ENCODE measurements at regions not wholly inside any gene's neighbourhood (a gene's known extent, or its start where the extent isn't known, plus 50 kb on each side); places are given as distances from the start of the nearest gene placed in this dataset.

DNA sequence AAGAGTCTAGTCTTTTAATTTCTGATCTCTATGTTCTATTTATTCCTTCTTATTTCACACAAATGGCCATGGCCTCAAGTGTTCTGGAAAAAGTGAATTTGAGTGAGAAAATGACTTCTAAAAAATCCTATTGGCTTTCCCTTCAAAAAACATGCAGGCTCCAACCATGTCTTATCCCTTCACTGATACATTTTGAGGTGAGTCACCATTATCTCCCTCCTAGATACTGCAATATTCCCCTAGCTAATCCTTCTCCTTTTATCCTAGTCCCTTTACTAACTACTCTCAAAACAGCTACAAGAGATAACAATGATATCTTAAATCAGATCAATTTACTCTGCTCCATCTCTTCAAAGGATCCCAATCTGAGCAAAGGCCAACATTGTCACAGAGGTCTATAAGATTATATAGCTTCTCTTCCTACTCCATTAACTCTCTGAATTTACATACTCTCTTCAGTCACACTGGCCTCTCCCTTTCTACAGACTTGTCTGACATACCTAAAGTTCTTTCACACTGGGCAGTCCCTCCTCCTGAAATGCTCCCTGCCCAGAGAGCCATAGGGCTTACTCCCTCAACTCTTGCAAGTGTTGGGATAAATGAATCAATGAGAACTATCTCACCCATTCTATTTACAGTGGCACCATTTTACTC lies 129.2 kb downstream of the TENT5A start:
- no peaks in the 10 kb centered on the region for H3K27me3 ChIP-seq
- no peaks in the 10 kb centered on the region for H3K36me3 ChIP-seq
- intact Hi-C loops (cut with DNase I; ENCODE audit: low total_unique reads) (no loop called here), in situ Hi-C loops (cut with MboI; ENCODE audit: low pct_ligation_motif_present in 1 of 4, low pct_unique_long_range_greater_than_20kb in 1 of 4, low sequenced_read_pairs in 3 of 4) (no loop called here)
- no peak for DNase-seq
- H3K27ac ChIP-seq = no peak overlapping the region
- TF ChIP-seq POLR2AphosphoS5 (IDR thresholded peaks at IDR 0.05) (no peak), POLR2A (IDR thresholded peaks at IDR 0.05) (no peak), EP300 (IDR thresholded peaks at IDR 0.05; ENCODE audit: low read depth) (no peak)
- TF ChIP-seq, protein P1, sequence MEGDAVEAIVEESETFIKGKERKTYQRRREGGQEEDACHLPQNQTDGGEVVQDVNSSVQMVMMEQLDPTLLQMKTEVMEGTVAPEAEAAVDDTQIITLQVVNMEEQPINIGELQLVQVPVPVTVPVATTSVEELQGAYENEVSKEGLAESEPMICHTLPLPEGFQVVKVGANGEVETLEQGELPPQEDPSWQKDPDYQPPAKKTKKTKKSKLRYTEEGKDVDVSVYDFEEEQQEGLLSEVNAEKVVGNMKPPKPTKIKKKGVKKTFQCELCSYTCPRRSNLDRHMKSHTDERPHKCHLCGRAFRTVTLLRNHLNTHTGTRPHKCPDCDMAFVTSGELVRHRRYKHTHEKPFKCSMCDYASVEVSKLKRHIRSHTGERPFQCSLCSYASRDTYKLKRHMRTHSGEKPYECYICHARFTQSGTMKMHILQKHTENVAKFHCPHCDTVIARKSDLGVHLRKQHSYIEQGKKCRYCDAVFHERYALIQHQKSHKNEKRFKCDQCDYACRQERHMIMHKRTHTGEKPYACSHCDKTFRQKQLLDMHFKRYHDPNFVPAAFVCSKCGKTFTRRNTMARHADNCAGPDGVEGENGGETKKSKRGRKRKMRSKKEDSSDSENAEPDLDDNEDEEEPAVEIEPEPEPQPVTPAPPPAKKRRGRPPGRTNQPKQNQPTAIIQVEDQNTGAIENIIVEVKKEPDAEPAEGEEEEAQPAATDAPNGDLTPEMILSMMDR (IDR thresholded peaks at IDR 0.05) = no peak
- no peaks in the 10 kb centered on the region for H3K9me3 ChIP-seq
- no peak overlapping the region for H3K4me3 ChIP-seq
- H3K4me1 ChIP-seq = no peaks in the 10 kb centered on the region

DNA sequence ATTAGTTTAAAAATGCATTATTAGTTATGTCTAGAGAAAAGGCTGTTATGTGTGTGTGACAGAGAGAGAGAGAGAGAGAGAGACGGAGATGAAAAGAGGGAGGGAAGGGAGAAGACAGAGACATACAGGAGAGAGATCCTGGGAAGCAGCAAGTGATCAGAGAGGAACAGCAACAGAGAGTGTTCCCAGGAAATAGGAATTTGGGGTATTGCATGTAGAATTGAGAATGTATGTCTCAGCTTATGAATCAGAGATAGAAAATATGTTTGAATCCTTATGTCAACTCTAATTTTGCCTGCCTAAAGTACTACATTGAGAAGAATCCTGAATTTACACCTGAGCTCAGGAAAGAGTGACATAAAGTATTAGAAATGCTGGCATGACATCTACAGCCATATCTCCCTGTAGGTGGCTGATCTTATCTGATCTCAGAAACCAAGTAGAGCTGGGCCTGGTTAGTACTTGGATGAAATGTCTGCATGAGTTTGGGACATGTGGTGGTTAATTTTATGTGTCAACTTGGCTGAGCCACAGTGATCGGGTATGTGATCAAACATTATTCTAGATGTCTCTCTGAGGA lies 130.6 kb downstream of the TENT5A start:
- no peak overlapping the region for H3K4me3 ChIP-seq
- in situ Hi-C loops (cut with MboI; ENCODE audit: low pct_ligation_motif_present in 1 of 4, low pct_unique_long_range_greater_than_20kb in 1 of 4, low sequenced_read_pairs in 3 of 4) = no loop called here

DNA sequence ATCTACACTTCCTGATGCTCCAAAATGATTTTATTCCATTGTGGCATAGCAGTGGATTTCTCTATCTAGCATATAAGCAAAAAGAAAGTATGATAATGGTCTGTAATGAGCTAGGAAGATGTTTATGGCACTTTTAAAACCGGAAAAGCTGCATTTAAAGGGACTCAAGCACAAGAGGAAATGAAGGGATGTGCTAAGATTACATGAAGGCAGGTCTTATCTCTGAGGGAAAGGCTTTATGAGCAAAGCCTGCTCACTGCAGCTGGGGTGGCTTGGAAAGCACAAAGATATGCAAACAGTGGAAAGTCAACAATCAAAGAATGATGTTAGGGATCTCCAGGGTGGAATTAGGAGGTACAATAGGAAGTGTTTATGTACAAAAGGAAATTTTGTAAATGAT lies 138.2 kb downstream of the TENT5A start:
- in situ Hi-C loops (cut with MboI; ENCODE audit: low pct_ligation_motif_present in 1 of 4, low pct_unique_long_range_greater_than_20kb in 1 of 4, low sequenced_read_pairs in 3 of 4) = no loop called here
- H3K27ac ChIP-seq = peak overlapping the region in 2 of 4 donors; percentile 5 to 29
- no peaks in the 10 kb centered on the region for H3K27me3 ChIP-seq
- TF ChIP-seq POLR2AphosphoS5 (IDR thresholded peaks at IDR 0.05) (peak in 1 of 3 donors; percentile 20), EP300 (IDR thresholded peaks at IDR 0.05; ENCODE audit: low read depth) (no peak)
- no peak overlapping the region for H3K4me3 ChIP-seq
- 0 to 12% methylated on average over 1 of the region's 1 CpG for WGBS, 2 donors (ENCODE audit: low coverage in 1 of 2)
- H3K36me3 ChIP-seq = no peaks in the 10 kb centered on the region
- no peaks in the 10 kb centered on the region for H3K9me3 ChIP-seq
- peak; percentile 26 for DNase-seq
- intact Hi-C loops (cut with DNase I; ENCODE audit: low total_unique reads) = no loop called here
- peaks cover 0 to 13% (median 6%) of the 10 kb centered on the region in 4 donors for H3K4me1 ChIP-seq

More for the DNA sequence above, 130.6 kb downstream of the TENT5A start:
- no peak for DNase-seq
- no peaks in the 10 kb centered on the region for H3K36me3 ChIP-seq
- H3K9me3 ChIP-seq = no peaks in the 10 kb centered on the region
- TF ChIP-seq, protein P1 (IDR thresholded peaks at IDR 0.05) = no peak
- no peak for TF ChIP-seq POLR2AphosphoS5 (IDR thresholded peaks at IDR 0.05)
- no peak for TF ChIP-seq POLR2A (IDR thresholded peaks at IDR 0.05)
- no peak for TF ChIP-seq EP300 (IDR thresholded peaks at IDR 0.05; ENCODE audit: low read depth)
- H3K27ac ChIP-seq = no peak overlapping the region
- 93 to 100% methylated on average over 2 of the region's 2 CpGs for WGBS, 2 donors (ENCODE audit: low coverage in 1 of 2)
- H3K4me1 ChIP-seq = no peaks in the 10 kb centered on the region
- H3K27me3 ChIP-seq = no peaks in the 10 kb centered on the region
- intact Hi-C loops (cut with DNase I; ENCODE audit: low total_unique reads) = no loop called here

DNA sequence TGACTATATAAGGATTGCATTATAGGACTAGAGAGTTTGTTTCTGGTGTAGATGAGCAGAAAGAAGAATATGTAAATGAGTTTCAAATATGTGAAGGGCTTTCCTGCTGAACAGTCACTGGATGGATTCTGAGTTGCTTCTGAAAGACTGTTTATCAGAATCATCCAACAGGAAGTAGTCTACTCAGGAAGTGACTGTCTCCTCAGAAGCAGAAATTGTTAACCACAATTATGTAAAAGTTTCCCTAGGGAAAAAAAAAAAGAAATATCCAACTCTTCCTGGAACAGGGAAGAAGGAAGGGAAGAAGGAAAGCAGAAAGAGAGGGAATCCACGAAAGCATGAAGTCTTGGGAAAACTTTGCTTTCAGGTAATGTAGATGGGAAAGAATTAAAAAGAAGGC lies 138.9 kb downstream of the TENT5A start:
- TF ChIP-seq POLR2A (IDR thresholded peaks at IDR 0.05) (no peak), POLR2AphosphoS5 (IDR thresholded peaks at IDR 0.05) (no peak)
- H3K9me3 ChIP-seq = no peaks in the 10 kb centered on the region
- no peak overlapping the region for H3K4me3 ChIP-seq
- WGBS, 2 donors (ENCODE audit: low coverage in 1 of 2) = 38 to 44% methylated on average over 1 of the region's 1 CpG
- in situ Hi-C loops (cut with MboI; ENCODE audit: low pct_ligation_motif_present in 1 of 4, low pct_unique_long_range_greater_than_20kb in 1 of 4, low sequenced_read_pairs in 3 of 4) (no loop called here), intact Hi-C loops (cut with DNase I; ENCODE audit: low total_unique reads) (no loop called here)
- H3K27me3 ChIP-seq = no peaks in the 10 kb centered on the region
- DNase-seq = no peak
- H3K27ac ChIP-seq = peak overlapping the region in 1 of 4 donors; percentile 29
- no peaks in the 10 kb centered on the region for H3K36me3 ChIP-seq
- H3K4me1 ChIP-seq = peaks cover 0 to 13% (median 6%) of the 10 kb centered on the region in 4 donors

DNA sequence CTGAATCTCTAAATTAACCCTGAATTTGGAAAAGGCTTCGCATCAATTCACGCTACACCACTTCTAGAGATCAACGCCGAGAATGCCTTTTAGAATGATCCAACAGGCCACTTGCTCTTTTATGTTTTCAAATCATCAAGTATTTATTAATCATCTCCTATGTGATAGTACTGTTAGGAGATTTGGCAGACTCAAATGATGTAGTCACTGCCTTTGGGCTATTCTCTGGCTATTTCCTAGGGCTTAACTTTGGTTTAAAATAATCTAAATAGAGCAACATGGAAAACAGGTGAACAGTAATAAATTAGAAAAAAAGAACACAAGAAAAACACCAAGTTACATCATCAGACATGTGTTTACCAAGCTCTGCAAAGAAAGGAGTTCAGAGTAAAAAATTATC lies 140.3 kb downstream of the TENT5A start:
- no peak for DNase-seq
- H3K27ac ChIP-seq = no peak overlapping the region
- no peaks in the 10 kb centered on the region for H3K36me3 ChIP-seq
- H3K9me3 ChIP-seq = no peaks in the 10 kb centered on the region
- intact Hi-C loops (cut with DNase I; ENCODE audit: low total_unique reads) = no loop called here
- no peak overlapping the region for H3K4me3 ChIP-seq
- no peaks in the 10 kb centered on the region for H3K27me3 ChIP-seq
- in situ Hi-C loops (cut with MboI; ENCODE audit: low pct_ligation_motif_present in 1 of 4, low pct_unique_long_range_greater_than_20kb in 1 of 4, low sequenced_read_pairs in 3 of 4) = no loop called here
- WGBS, 2 donors (ENCODE audit: low coverage in 1 of 2) = 86 to 100% methylated on average over 4 of the region's 4 CpGs
- TF ChIP-seq, protein P1 (IDR thresholded peaks at IDR 0.05) = no peak
- TF ChIP-seq EP300 (IDR thresholded peaks at IDR 0.05; ENCODE audit: low read depth) (no peak), POLR2AphosphoS5 (IDR thresholded peaks at IDR 0.05) (no peak), POLR2A (IDR thresholded peaks at IDR 0.05) (no peak)
- peaks cover 0 to 13% (median 6%) of the 10 kb centered on the region in 4 donors for H3K4me1 ChIP-seq

Measured in transverse colon (tissue), 4 donors.